ENCODE measurements at regions not wholly inside any gene's neighbourhood (a gene's known extent, or its start where the extent isn't known, plus 50 kb on each side); places are given as distances from the start of the nearest gene placed in this dataset.
"Not testable (repeated sequence)": the region's sequence is repeated elsewhere in the genome, so short reads cannot be mapped to it uniquely, and the experiment has no call there.

- DNase-seq (ENCODE audit: low read depth, low spot score), result no peak
Measured at GRCh38 chr15:47885920-47886319, 168.6 kb downstream of the SEMA6D start.

GRCh38 chr15:47887241-47887800 lies 170.0 kb downstream of the SEMA6D start:
- H3K27ac ChIP-seq (ENCODE audit: low read length), result no peak overlapping the region
- WGBS (ENCODE audit: insufficient coverage, insufficient read length), result no CpG with 5 or more reads among the region's 5 CpGs
- H3K4me3 ChIP-seq (ENCODE audit: low read length), result no peak overlapping the region
- DNase-seq (ENCODE audit: low read depth, low spot score), result no peak
- no peaks in the 10 kb centered on the region; the same call in 1 of the 2 replicates for H3K27me3 ChIP-seq (ENCODE audit: control insufficient read depth, insufficient read depth, low read length)
- no peaks in the 10 kb centered on the region for H3K36me3 ChIP-seq (ENCODE audit: control insufficient read depth, insufficient read depth, low read length)
- no peaks in the 10 kb centered on the region for H3K9me3 ChIP-seq (ENCODE audit: control insufficient read depth, insufficient read depth, low read length)
- H3K4me1 ChIP-seq (ENCODE audit: control insufficient read depth, insufficient read depth, low read length), result 0 out of 2 replicates have a peak, but pooled peaks cover 1% of the 10 kb centered on the region

More at GRCh38 chr15:47885920-47886319, 168.6 kb downstream of the SEMA6D start:
- Histone ChIP-seq H3K4me1 (ENCODE audit: control insufficient read depth, insufficient read depth, low read length) (0 out of 2 replicates have a peak, but pooled peaks cover 1% of the 10 kb centered on the region), H3K36me3 (ENCODE audit: control insufficient read depth, insufficient read depth, low read length) (no peaks in the 10 kb centered on the region), H3K4me3 (ENCODE audit: low read length) (no peak overlapping the region), H3K27me3 (ENCODE audit: control insufficient read depth, insufficient read depth, low read length) (no peaks in the 10 kb centered on the region; the same call in 1 of the 2 replicates), H3K9me3 (ENCODE audit: control insufficient read depth, insufficient read depth, low read length) (no peaks in the 10 kb centered on the region), H3K27ac (ENCODE audit: low read length) (no peak overlapping the region)
- WGBS (ENCODE audit: insufficient coverage, insufficient read length), result no CpG with 5 or more reads among the region's 4 CpGs

DNA sequence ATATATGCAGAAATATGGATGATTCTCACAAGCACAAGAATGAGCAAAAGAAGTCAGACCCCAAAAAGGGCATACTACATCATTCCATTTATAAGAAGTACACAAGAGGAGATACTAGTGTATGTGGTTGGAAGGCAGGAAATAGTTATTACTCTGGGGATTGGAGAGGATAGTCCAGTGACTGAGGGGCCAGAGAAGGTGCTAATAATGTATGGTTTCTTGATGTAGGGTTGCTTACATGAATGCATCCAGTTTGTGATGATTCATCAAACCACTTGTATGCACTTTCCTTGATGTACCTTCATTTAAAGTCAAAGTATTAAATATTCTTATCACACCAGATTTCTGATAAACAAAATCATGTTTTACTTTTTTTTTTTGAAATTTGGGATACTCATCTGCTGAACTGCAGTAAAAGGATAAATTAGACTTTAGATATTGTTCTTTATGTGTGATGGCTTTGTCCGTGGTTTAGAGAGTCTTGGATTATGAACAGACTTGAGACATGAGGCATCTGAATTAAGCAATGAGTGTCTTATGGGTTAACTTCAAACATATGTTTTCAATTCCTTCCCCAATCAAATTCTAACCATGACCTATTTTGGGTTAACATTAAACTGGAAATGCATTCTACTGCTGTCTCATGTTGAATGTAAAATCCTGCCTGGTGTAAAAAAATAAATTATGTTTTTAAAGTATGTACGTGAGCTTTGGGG lies 171.2 kb downstream of the SEMA6D start:
- no peak overlapping the region for H3K27ac ChIP-seq (ENCODE audit: low read length)
- 0 out of 2 replicates have a peak, but pooled peaks cover 1% of the 10 kb centered on the region for H3K4me1 ChIP-seq (ENCODE audit: control insufficient read depth, insufficient read depth, low read length)
- H3K36me3 ChIP-seq (ENCODE audit: control insufficient read depth, insufficient read depth, low read length), result no peaks in the 10 kb centered on the region
- no CpG with 5 or more reads among the region's 2 CpGs for WGBS (ENCODE audit: insufficient coverage, insufficient read length)
- no peaks in the 10 kb centered on the region for H3K9me3 ChIP-seq (ENCODE audit: control insufficient read depth, insufficient read depth, low read length)
- no peak overlapping the region for H3K4me3 ChIP-seq (ENCODE audit: low read length)
- H3K27me3 ChIP-seq (ENCODE audit: control insufficient read depth, insufficient read depth, low read length), result no peaks in the 10 kb centered on the region; the same call in 1 of the 2 replicates
- DNase-seq (ENCODE audit: low read depth, low spot score), result no peak

GRCh38 chr15:47890397-47891150 lies 173.3 kb downstream of the SEMA6D start:
- 0 out of 2 replicates have a peak, but pooled peaks cover 1% of the 10 kb centered on the region for H3K4me1 ChIP-seq (ENCODE audit: control insufficient read depth, insufficient read depth, low read length)
- DNase-seq (ENCODE audit: low read depth, low spot score), result no peak
- WGBS (ENCODE audit: insufficient coverage, insufficient read length), result no CpG with 5 or more reads among the region's 3 CpGs
- H3K9me3 ChIP-seq (ENCODE audit: control insufficient read depth, insufficient read depth, low read length), result no peaks in the 10 kb centered on the region
- no peaks in the 10 kb centered on the region for H3K36me3 ChIP-seq (ENCODE audit: control insufficient read depth, insufficient read depth, low read length)
- no peak overlapping the region for H3K4me3 ChIP-seq (ENCODE audit: low read length)
- H3K27me3 ChIP-seq (ENCODE audit: control insufficient read depth, insufficient read depth, low read length), result no peaks in the 10 kb centered on the region
- H3K27ac ChIP-seq (ENCODE audit: low read length), result no peak overlapping the region

DNA sequence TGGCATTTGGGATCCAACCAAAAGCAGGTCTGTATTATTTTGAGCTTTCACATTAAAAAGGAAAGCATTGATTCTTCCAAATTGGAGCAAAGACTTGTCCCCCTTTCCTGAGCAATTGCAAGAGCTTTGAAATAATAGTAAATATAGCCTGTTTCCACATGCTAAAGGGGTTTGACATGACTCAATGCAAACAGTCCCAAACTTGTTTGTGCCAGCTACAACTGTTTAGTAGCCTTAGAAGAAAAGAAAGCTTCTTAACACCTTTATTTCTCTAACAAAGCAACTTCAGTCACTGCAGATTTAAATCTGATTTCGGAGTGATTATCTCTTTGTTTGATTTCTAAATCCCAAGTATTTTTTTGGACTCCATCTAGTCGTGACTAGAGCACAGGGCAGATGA lies 180.2 kb downstream of the SEMA6D start:
- H3K9me3 ChIP-seq (ENCODE audit: control insufficient read depth, insufficient read depth, low read length), result no peaks in the 10 kb centered on the region
- no peak overlapping the region for H3K4me3 ChIP-seq (ENCODE audit: low read length)
- no peaks in the 10 kb centered on the region for H3K36me3 ChIP-seq (ENCODE audit: control insufficient read depth, insufficient read depth, low read length)
- no peaks in the 10 kb centered on the region for H3K4me1 ChIP-seq (ENCODE audit: control insufficient read depth, insufficient read depth, low read length)
- WGBS (ENCODE audit: insufficient coverage, insufficient read length), result no CpG with 5 or more reads among the region's 2 CpGs
- H3K27me3 ChIP-seq (ENCODE audit: control insufficient read depth, insufficient read depth, low read length), result no peaks in the 10 kb centered on the region
- DNase-seq (ENCODE audit: low read depth, low spot score), result no peak
- no peak overlapping the region for H3K27ac ChIP-seq (ENCODE audit: low read length)

DNA sequence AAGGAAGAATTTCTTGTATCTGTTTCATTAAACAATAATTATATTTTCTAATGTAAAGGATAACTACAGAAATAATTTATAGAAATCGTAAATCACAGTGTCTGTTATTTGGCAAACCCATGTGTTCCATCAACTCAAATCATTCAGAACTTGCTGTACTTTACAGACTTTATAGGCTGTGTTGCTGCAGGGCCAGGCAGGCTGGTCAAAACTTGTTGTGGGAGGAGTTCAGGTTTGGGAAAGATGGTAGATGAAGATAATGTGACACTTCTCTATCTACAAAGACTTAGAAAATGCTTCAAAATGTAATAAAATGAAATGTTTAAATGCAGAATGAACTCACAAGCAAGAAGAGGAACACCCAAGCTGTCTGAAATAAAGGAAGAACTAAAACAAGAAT lies 183.4 kb downstream of the SEMA6D start:
- no peak overlapping the region for H3K27ac ChIP-seq (ENCODE audit: low read length)
- no peaks in the 10 kb centered on the region; the same call in 1 of the 2 replicates for H3K36me3 ChIP-seq (ENCODE audit: control insufficient read depth, insufficient read depth, low read length)
- H3K4me3 ChIP-seq (ENCODE audit: low read length), result no peak overlapping the region
- WGBS (ENCODE audit: insufficient coverage, insufficient read length), result no CpG with 5 or more reads among the region's 1 CpG
- H3K4me1 ChIP-seq (ENCODE audit: control insufficient read depth, insufficient read depth, low read length), result no peaks in the 10 kb centered on the region
- no peak for DNase-seq (ENCODE audit: low read depth, low spot score)
- H3K9me3 ChIP-seq (ENCODE audit: control insufficient read depth, insufficient read depth, low read length), result peaks cover 4% of the 10 kb centered on the region
- no peaks in the 10 kb centered on the region for H3K27me3 ChIP-seq (ENCODE audit: control insufficient read depth, insufficient read depth, low read length)

DNA sequence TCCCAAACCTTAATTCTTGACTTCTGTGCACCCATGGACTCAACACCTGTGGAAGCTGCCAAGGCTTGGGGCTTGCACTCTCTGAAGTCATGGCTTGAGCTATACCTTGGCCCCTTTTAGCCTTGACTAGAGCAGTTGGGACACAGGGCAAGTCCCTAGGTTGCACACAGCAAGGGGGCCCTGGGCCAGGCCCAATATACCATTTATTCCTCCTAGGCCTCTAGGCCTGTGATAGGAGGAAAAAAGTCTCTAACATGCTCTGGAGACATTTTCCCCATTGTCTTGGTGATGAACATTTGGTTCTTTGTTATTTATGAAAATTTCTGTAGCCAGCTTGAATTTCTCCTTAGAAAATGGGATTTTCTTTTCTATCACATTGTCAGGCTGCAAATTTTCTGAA lies 186.1 kb downstream of the SEMA6D start:
- Histone ChIP-seq H3K4me3 (ENCODE audit: low read length) (no peak overlapping the region), H3K36me3 (ENCODE audit: control insufficient read depth, insufficient read depth, low read length) (no peaks in the 10 kb centered on the region; the same call in 1 of the 2 replicates), H3K27ac (ENCODE audit: low read length) (no peak overlapping the region), H3K4me1 (ENCODE audit: control insufficient read depth, insufficient read depth, low read length) (no peaks in the 10 kb centered on the region), H3K27me3 (ENCODE audit: control insufficient read depth, insufficient read depth, low read length) (no peaks in the 10 kb centered on the region), H3K9me3 (ENCODE audit: control insufficient read depth, insufficient read depth, low read length) (peaks cover 4% of the 10 kb centered on the region)
- DNase-seq (ENCODE audit: low read depth, low spot score), result no peak

DNA sequence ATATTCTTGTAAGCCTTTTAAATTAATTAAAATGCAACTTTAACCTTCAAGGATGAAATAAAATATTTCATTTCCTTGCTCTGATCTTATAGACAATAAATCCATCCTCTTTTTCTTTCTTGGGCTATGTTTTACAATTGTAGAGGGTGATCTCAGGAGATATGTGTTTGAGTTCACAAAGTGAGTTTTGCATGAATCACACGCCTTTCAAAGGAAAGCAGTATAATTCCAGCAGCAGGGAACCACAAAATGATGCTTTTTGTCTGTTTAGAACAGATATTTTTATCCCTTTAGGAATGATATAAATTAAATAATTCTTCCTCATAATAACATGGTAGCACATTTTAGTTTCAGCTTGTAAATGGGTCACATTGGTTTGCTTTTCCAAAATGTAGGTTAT lies 191.2 kb downstream of the SEMA6D start:
- no peaks in the 10 kb centered on the region; the same call in 1 of the 2 replicates for H3K9me3 ChIP-seq (ENCODE audit: control insufficient read depth, insufficient read depth, low read length)
- WGBS (ENCODE audit: insufficient coverage, insufficient read length), result no CpG with 5 or more reads among the region's 1 CpG

DNA sequence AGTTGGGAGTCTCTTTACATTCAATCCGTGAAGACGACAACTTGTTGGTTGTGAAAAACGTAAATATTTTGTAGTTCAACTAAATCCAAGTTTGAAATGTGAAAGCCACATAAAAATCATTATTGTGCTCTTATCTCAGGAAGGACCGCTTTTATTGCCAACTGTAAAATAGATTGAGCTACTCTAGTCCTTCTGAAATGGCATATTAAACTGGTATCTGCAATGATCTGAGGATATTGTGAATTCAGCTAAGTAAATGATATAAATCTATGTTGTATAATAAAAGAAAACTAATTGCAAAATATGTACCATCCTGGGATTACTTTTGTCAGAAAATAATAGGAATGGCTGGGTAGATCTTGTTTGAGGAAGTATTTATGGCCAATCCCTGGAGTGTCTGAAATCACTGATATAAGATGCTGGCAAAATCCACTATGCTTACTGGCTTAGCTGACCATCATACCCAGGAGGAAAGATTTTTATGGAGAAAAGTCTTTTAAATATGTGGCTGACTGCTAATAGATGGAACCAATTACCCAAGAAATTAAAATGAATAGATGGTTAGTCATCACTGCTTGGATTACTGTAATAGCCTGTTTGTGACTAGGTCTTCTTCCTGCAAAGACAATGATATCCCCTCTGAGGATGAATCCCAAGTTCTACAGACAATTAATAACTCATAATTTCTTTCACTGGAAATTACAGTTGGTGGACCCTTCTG lies 191.8 kb downstream of the SEMA6D start:
- DNase-seq (ENCODE audit: low read depth, low spot score), result no peak
- Histone ChIP-seq H3K27ac (ENCODE audit: low read length) (no peak overlapping the region), H3K36me3 (ENCODE audit: control insufficient read depth, insufficient read depth, low read length) (no peaks in the 10 kb centered on the region), H3K4me3 (ENCODE audit: low read length) (no peak overlapping the region), H3K9me3 (ENCODE audit: control insufficient read depth, insufficient read depth, low read length) (no peaks in the 10 kb centered on the region), H3K27me3 (ENCODE audit: control insufficient read depth, insufficient read depth, low read length) (no peaks in the 10 kb centered on the region), H3K4me1 (ENCODE audit: control insufficient read depth, insufficient read depth, low read length) (no peaks in the 10 kb centered on the region)
- WGBS (ENCODE audit: insufficient coverage, insufficient read length), result no CpG with 5 or more reads among the region's 4 CpGs

More for the DNA sequence above, 191.2 kb downstream of the SEMA6D start:
- no peaks in the 10 kb centered on the region for H3K36me3 ChIP-seq (ENCODE audit: control insufficient read depth, insufficient read depth, low read length)
- no peak overlapping the region for H3K27ac ChIP-seq (ENCODE audit: low read length)
- no peak for DNase-seq (ENCODE audit: low read depth, low spot score)
- H3K4me3 ChIP-seq (ENCODE audit: low read length), result no peak overlapping the region
- H3K27me3 ChIP-seq (ENCODE audit: control insufficient read depth, insufficient read depth, low read length), result no peaks in the 10 kb centered on the region
- no peaks in the 10 kb centered on the region for H3K4me1 ChIP-seq (ENCODE audit: control insufficient read depth, insufficient read depth, low read length)

DNA sequence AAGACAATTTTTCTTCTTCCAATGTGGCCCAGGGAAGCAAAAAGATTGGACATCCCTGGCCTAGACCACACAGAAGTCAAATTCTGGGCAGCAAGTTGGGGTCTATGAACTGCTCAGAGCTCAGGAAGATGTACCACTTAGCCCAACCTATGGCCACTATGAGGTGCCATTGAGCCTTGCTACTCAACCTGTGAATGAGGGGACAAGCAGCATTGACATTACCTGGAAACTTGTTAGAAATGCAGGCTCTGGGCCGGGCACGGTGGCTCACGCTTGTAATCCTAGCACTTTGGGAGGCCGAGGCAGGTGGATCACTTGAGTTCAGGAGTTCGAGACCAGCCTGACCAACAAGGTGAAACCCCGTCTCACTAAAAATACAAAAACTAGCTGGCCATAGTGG lies 195.6 kb downstream of the SEMA6D start:
- not testable (repeated sequence) for H3K27me3 ChIP-seq (ENCODE audit: control insufficient read depth, insufficient read depth, low read length); H3K27ac ChIP-seq (ENCODE audit: low read length); H3K4me3 ChIP-seq (ENCODE audit: low read length); H3K9me3 ChIP-seq (ENCODE audit: control insufficient read depth, insufficient read depth, low read length); H3K36me3 ChIP-seq (ENCODE audit: control insufficient read depth, insufficient read depth, low read length); H3K4me1 ChIP-seq (ENCODE audit: control insufficient read depth, insufficient read depth, low read length)
- WGBS (ENCODE audit: insufficient coverage, insufficient read length), result no CpG with 5 or more reads among the region's 6 CpGs
- peak; percentile 31 for DNase-seq (ENCODE audit: low read depth, low spot score)

All from iPS DF 6.9 (cell line).